Right renal pelvis (tissue), 4 donors: ENCODE measurements at regions not wholly inside any gene's neighbourhood (a gene's known extent, or its start where the extent isn't known, plus 50 kb on each side); places are given as distances from the start of the nearest gene placed in this dataset.

ENCODE experiments used
- DNase-seq, 4 donors: peaks; one replicate each; pipeline ENCODE4 v3.0.0-alpha.2; 2013; ENCODE audit warnings: low read depth in 4 of 4, low spot score in 3 of 4, missing footprints in 1 of 4

DNA sequence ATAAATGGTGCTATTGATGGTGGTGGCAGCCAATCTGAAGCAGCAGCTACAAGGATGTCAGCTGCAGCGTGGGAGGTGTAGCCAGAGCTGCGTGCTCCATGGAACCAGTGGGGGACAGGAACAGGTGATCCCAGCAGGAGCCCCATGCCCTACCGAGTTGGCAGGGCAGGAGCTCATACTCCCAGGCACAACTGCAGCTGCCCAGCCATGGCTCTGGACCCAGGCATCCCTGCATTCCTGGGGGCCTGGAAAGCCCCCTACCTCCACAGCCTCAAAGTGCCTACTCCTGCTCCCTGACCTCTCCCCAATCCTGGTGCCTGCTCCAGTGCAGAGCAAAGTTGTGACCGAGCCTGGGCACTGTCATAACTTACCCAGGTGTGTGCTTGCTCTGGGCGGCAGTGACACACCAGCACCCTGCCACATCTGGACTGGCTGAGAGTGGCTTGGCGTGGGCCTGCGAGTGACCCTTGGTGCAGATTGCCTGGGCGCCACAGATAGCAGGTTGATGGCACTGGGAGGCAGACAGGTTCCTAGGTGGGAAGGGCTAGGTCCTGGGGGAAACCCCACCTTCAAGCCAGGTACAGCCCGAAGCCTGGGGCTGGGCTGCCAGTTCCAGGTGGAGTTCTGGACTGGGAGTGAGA, 101.1 kb downstream of the DCAF12L2 start:
- no peak for DNase-seq

- no peak for DNase-seq
These were observed 100.0 kb downstream of the DCAF12L2 start for GRCh38 chrX:126065901-126066660.
